ENCODE measurements at regions not wholly inside any gene's neighbourhood (a gene's known extent, or its start where the extent isn't known, plus 50 kb on each side); places are given as distances from the start of the nearest gene placed in this dataset.
"Not testable (repeated sequence)": the region's sequence is repeated elsewhere in the genome, so short reads cannot be mapped to it uniquely, and the experiment has no call there.

- Mint-ChIP-seq H3K27ac (ENCODE audit: unreplicated experiment) (no peak overlapping the region), H3K4me1 (ENCODE audit: low read depth, unreplicated experiment) (no peaks in the 10 kb centered on the region), H3K36me3 (ENCODE audit: unreplicated experiment) (no peaks in the 10 kb centered on the region), H3K4me3 (ENCODE audit: unreplicated experiment) (no peak overlapping the region), H3K9me3 (ENCODE audit: unreplicated experiment) (no peaks in the 10 kb centered on the region), H3K27me3 (ENCODE audit: unreplicated experiment) (peaks cover 3% of the 10 kb centered on the region)
- TF ChIP-seq, protein P1, sequence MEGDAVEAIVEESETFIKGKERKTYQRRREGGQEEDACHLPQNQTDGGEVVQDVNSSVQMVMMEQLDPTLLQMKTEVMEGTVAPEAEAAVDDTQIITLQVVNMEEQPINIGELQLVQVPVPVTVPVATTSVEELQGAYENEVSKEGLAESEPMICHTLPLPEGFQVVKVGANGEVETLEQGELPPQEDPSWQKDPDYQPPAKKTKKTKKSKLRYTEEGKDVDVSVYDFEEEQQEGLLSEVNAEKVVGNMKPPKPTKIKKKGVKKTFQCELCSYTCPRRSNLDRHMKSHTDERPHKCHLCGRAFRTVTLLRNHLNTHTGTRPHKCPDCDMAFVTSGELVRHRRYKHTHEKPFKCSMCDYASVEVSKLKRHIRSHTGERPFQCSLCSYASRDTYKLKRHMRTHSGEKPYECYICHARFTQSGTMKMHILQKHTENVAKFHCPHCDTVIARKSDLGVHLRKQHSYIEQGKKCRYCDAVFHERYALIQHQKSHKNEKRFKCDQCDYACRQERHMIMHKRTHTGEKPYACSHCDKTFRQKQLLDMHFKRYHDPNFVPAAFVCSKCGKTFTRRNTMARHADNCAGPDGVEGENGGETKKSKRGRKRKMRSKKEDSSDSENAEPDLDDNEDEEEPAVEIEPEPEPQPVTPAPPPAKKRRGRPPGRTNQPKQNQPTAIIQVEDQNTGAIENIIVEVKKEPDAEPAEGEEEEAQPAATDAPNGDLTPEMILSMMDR (IDR thresholded peaks at IDR 0.05; ENCODE audit: partially characterized antibody, unreplicated experiment) = no peak
- DNase-seq = no peak
Observed at GRCh38 chr15:96484830-96485229, 154.3 kb downstream of the NR2F2 start.

DNA sequence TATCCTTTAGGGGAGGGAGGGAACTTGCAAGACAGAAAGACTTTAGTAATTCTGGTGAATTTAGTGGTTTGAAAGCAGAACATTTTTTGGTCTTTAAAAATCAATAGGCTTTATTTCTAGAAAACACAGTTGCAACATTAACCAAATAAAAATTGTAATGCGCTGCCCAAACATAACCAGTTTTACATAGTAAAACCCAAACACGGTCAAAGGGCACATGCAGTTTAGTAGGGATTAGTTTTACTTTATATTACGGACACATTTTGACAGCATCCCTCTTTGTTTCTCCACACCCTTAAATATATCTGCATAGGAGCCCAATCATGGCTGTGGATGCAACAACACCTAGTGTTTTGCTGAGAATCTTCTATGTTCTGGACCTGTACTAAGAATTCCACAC is 156.7 kb downstream of the NR2F2 start:
- no peak for DNase-seq
- Mint-ChIP-seq H3K36me3 (ENCODE audit: unreplicated experiment) (no peaks in the 10 kb centered on the region), H3K4me3 (ENCODE audit: unreplicated experiment) (no peak overlapping the region), H3K4me1 (ENCODE audit: low read depth, unreplicated experiment) (no peaks in the 10 kb centered on the region), H3K27ac (ENCODE audit: unreplicated experiment) (no peak overlapping the region), H3K27me3 (ENCODE audit: unreplicated experiment) (peaks cover 3% of the 10 kb centered on the region), H3K9me3 (ENCODE audit: unreplicated experiment) (no peaks in the 10 kb centered on the region)
- TF ChIP-seq, protein P1 (IDR thresholded peaks at IDR 0.05; ENCODE audit: partially characterized antibody, unreplicated experiment) = no peak

GRCh38 chr15:96491066-96491699 is 160.7 kb downstream of the NR2F2 start:
- not testable (repeated sequence) for H3K4me1 Mint-ChIP-seq (ENCODE audit: low read depth, unreplicated experiment); H3K27me3 Mint-ChIP-seq (ENCODE audit: unreplicated experiment); H3K9me3 Mint-ChIP-seq (ENCODE audit: unreplicated experiment); H3K27ac Mint-ChIP-seq (ENCODE audit: unreplicated experiment); DNase-seq; H3K36me3 Mint-ChIP-seq (ENCODE audit: unreplicated experiment)
- peak overlapping the region; percentile 83 for H3K4me3 Mint-ChIP-seq (ENCODE audit: unreplicated experiment)

GRCh38 chr15:96491700-96492644 is 161.5 kb downstream of the NR2F2 start:
- H3K9me3 Mint-ChIP-seq (ENCODE audit: unreplicated experiment); H3K27ac Mint-ChIP-seq (ENCODE audit: unreplicated experiment); H3K36me3 Mint-ChIP-seq (ENCODE audit: unreplicated experiment); H3K27me3 Mint-ChIP-seq (ENCODE audit: unreplicated experiment); H3K4me1 Mint-ChIP-seq (ENCODE audit: low read depth, unreplicated experiment): not testable (repeated sequence)
- TF ChIP-seq, protein P1 (IDR thresholded peaks at IDR 0.05; ENCODE audit: partially characterized antibody, unreplicated experiment) = peak; percentile 60
- peak; percentile 72 for DNase-seq
- peak overlapping the region; percentile 83 for H3K4me3 Mint-ChIP-seq (ENCODE audit: unreplicated experiment)

GRCh38 chr15:96494505-96494904 is 164.0 kb downstream of the NR2F2 start:
- H3K9me3 Mint-ChIP-seq (ENCODE audit: unreplicated experiment) = peaks cover 1% of the 10 kb centered on the region
- no peaks in the 10 kb centered on the region for H3K36me3 Mint-ChIP-seq (ENCODE audit: unreplicated experiment)

More at GRCh38 chr15:96494505-96494904, 164.0 kb downstream of the NR2F2 start:
- Mint-ChIP-seq H3K27me3 (ENCODE audit: unreplicated experiment) (peaks cover 3% of the 10 kb centered on the region), H3K27ac (ENCODE audit: unreplicated experiment) (no peak overlapping the region), H3K4me1 (ENCODE audit: low read depth, unreplicated experiment) (no peaks in the 10 kb centered on the region), H3K4me3 (ENCODE audit: unreplicated experiment) (no peak overlapping the region)
- no peak for DNase-seq
- TF ChIP-seq, protein P1 (IDR thresholded peaks at IDR 0.05; ENCODE audit: partially characterized antibody, unreplicated experiment) = no peak

Data from glutamatergic neuron (in vitro differentiated cells).